H9 (cell line): ENCODE measurements at regions not wholly inside any gene's neighbourhood (a gene's known extent, or its start where the extent isn't known, plus 50 kb on each side); places are given as distances from the start of the nearest gene placed in this dataset.

ENCODE experiments used
- DNase-seq: peaks from one replicate; pipeline ENCODE4 v3.0.0-alpha.2; 2017
- H2AFZ ChIP-seq: one replicate; pipeline ENCODE4 v1.6.1; 2013; ENCODE audit warnings: mild to moderate bottlenecking, low read length, control low read depth, moderate library complexity
- H2AK5ac ChIP-seq: 2 replicates; pipeline ENCODE4 v1.6.1; 2013; ENCODE audit warnings: low read length, control low read depth, mixed read lengths; ENCODE audit not compliant: insufficient read length
- H2BK120ac ChIP-seq: one replicate; pipeline ENCODE4 v1.6.1; 2013; ENCODE audit warnings: low read depth, mild to moderate bottlenecking, low read length, control low read depth, inconsistent platforms; ENCODE audit not compliant: poor library complexity, severe bottlenecking
- H2BK12ac ChIP-seq: 2 replicates; pipeline ENCODE4 v1.6.1; 2013; ENCODE audit warnings: low read length, control low read depth, mixed read lengths, low read depth; ENCODE audit not compliant: insufficient read length
- H2BK15ac ChIP-seq: 2 replicates; pipeline ENCODE4 v1.6.1; 2013; ENCODE audit warnings: low read depth, low read length, control low read depth
- H2BK20ac ChIP-seq: one replicate; pipeline ENCODE4 v1.6.1; 2013; ENCODE audit warnings: low read depth, mild to moderate bottlenecking, low read length, control low read depth, inconsistent platforms; ENCODE audit not compliant: poor library complexity, severe bottlenecking
- H2BK5ac ChIP-seq: 2 replicates; pipeline ENCODE4 v1.6.1; 2013; ENCODE audit warnings: low read length, control low read depth, mixed read lengths; ENCODE audit not compliant: insufficient read length
- H3K14ac ChIP-seq: 2 replicates; pipeline ENCODE4 v1.6.1; 2013; ENCODE audit warnings: low read length, control low read depth; ENCODE audit not compliant: insufficient read depth
- H3K18ac ChIP-seq: 2 replicates; pipeline ENCODE4 v1.6.1; 2013; ENCODE audit warnings: low read depth, mild to moderate bottlenecking, mixed read lengths, low read length, control low read depth; ENCODE audit not compliant: insufficient read length
- H3K23ac ChIP-seq: 2 replicates; pipeline ENCODE4 v1.6.1; 2013; ENCODE audit warnings: low read length, control low read depth, mixed read lengths, low read depth; ENCODE audit not compliant: insufficient read length
- H3K23me2 ChIP-seq: 2 replicates; pipeline ENCODE4 v1.6.1; 2013; ENCODE audit warnings: low read depth, mild to moderate bottlenecking, mixed read lengths, low read length, control low read depth; ENCODE audit not compliant: insufficient read length, poor library complexity, severe bottlenecking
- H3K27ac ChIP-seq: 2 replicates; pipeline ENCODE4 v1.5.1; 2013; ENCODE audit warnings: low read length, control low read depth, mixed read lengths, low read depth; ENCODE audit not compliant: insufficient read length
- H3K27me3 ChIP-seq: 2 replicates; pipeline ENCODE4 v1.6.1; 2013; ENCODE audit warnings: low read length, control low read depth, inconsistent platforms; ENCODE audit not compliant: insufficient read depth
- H3K4ac ChIP-seq: 2 replicates; pipeline ENCODE4 v1.6.1; 2013; ENCODE audit warnings: low read depth, mild to moderate bottlenecking, control low read depth, inconsistent platforms, low read length, moderate library complexity
- H3K4me1 ChIP-seq: 2 replicates; pipeline ENCODE4 v1.6.1; 2013; ENCODE audit warnings: low read length, control low read depth, inconsistent platforms; ENCODE audit not compliant: insufficient read depth
- H3K4me2 ChIP-seq: 2 replicates; pipeline ENCODE4 v1.6.1; 2013; ENCODE audit warnings: low read length, control low read depth, mixed read lengths; ENCODE audit not compliant: insufficient read length, insufficient read depth
- H3K56ac ChIP-seq: 2 replicates; pipeline ENCODE4 v1.6.1; 2013; ENCODE audit warnings: low read depth, mild to moderate bottlenecking, mixed read lengths, low read length, control low read depth; ENCODE audit not compliant: insufficient read length
- H3K79me1 ChIP-seq: 2 replicates; pipeline ENCODE4 v1.6.1; 2013; ENCODE audit warnings: low read depth, mild to moderate bottlenecking, moderate library complexity, low read length, control low read depth, inconsistent platforms; ENCODE audit not compliant: insufficient read depth, poor library complexity, severe bottlenecking
- H3K79me2 ChIP-seq: 2 replicates; pipeline ENCODE4 v1.6.1; 2013; ENCODE audit warnings: low read length, control low read depth, inconsistent platforms; ENCODE audit not compliant: insufficient read depth
- H3K9ac ChIP-seq: 2 replicates; pipeline ENCODE4 v1.6.1; 2013; ENCODE audit warnings: low read length, control low read depth, mixed read lengths; ENCODE audit not compliant: insufficient read length; ENCODE audit errors: extremely low read depth
- H3K9me3 ChIP-seq: one replicate; pipeline ENCODE4 v1.6.1; 2013; ENCODE audit warnings: low read depth, low read length, inconsistent platforms; ENCODE audit not compliant: control insufficient read depth
- H3T11ph ChIP-seq: one replicate; pipeline ENCODE4 v1.6.1; 2013; ENCODE audit warnings: mild to moderate bottlenecking, low read length, control low read depth, inconsistent platforms
- H4K20me1 ChIP-seq: one replicate; pipeline ENCODE4 v1.6.1; 2013; ENCODE audit not compliant: control insufficient read depth, insufficient read length, insufficient read depth
- H4K5ac ChIP-seq: 2 replicates; pipeline ENCODE4 v1.6.1; 2013; ENCODE audit warnings: low read depth, mild to moderate bottlenecking, mixed read lengths, low read length, control low read depth; ENCODE audit not compliant: insufficient read length
- H4K8ac ChIP-seq: replicated peaks from 2 replicates; pipeline ENCODE4 v1.6.1; 2013; ENCODE audit warnings: low read length, control low read depth, mixed read lengths, low read depth; ENCODE audit not compliant: insufficient read length
- H4K91ac ChIP-seq: 2 replicates; pipeline ENCODE4 v1.6.1; 2013; ENCODE audit warnings: low read depth, mild to moderate bottlenecking, moderate library complexity, mixed read lengths, low read length, control low read depth; ENCODE audit not compliant: insufficient read length
- H3K27ac Mint-ChIP-seq, 3 experiments: 2 replicates in 2 of 3; 3 replicates in 1 of 3; pipeline ENCODE4 v1.8.0; 2020 to 2021; ENCODE audit warnings: mixed read lengths in 3 of 3, mild to moderate bottlenecking in 1 of 3, moderate library complexity in 1 of 3
- H3K27me3 Mint-ChIP-seq: 2 replicates; pipeline ENCODE4 v1.8.0; 2021; ENCODE audit warnings: low read depth, mild to moderate bottlenecking, moderate library complexity, mixed read lengths
- H3K36me3 Mint-ChIP-seq, 3 experiments: 2 replicates in 2 of 3; 3 replicates in 1 of 3; pipeline ENCODE4 v1.8.0; 2020 to 2021; ENCODE audit warnings: low read depth in 3 of 3, mixed read lengths in 3 of 3; ENCODE audit not compliant: insufficient read depth in 1 of 3
- H3K4me1 Mint-ChIP-seq, 2 experiments: 2 replicates each; pipeline ENCODE4 v1.8.0; 2020; ENCODE audit warnings: mixed read lengths in 2 of 2
- H3K4me3 Mint-ChIP-seq, 2 experiments: 2 replicates in 1 of 2; 3 replicates in 1 of 2; pipeline ENCODE4 v1.8.0; 2020 to 2021; ENCODE audit warnings: mild to moderate bottlenecking in 2 of 2, mixed read lengths in 2 of 2, moderate library complexity in 1 of 2
- H3K9me3 Mint-ChIP-seq, 2 experiments: 2 replicates in 1 of 2; 3 replicates in 1 of 2; pipeline ENCODE4 v1.8.0; 2020; ENCODE audit warnings: mild to moderate bottlenecking in 2 of 2, mixed read lengths in 2 of 2, moderate library complexity in 1 of 2
- WGBS: extraction: QIAGEN DNeasy Blood & Tissue Kit; methylation state at CpG from one replicate; pipeline ENCODE4 v1.1.7; 2013; ENCODE audit warnings: missing lambda C conversion rate, low lambda C conversion rate, mixed read lengths; ENCODE audit not compliant: insufficient read length; ENCODE audit errors: extremely low coverage; 5-methylcytosine and 5-hydroxymethylcytosine counted together
- TF ChIP-seq, protein P1 (sequence below): fragments of 200-600 bp; sonication (generic); conservative IDR thresholded peaks from 3 replicates; pipeline ENCODE4 v1.8.0; 2021; ENCODE audit warnings: antibody characterized with exemption, mild to moderate bottlenecking

DNA sequence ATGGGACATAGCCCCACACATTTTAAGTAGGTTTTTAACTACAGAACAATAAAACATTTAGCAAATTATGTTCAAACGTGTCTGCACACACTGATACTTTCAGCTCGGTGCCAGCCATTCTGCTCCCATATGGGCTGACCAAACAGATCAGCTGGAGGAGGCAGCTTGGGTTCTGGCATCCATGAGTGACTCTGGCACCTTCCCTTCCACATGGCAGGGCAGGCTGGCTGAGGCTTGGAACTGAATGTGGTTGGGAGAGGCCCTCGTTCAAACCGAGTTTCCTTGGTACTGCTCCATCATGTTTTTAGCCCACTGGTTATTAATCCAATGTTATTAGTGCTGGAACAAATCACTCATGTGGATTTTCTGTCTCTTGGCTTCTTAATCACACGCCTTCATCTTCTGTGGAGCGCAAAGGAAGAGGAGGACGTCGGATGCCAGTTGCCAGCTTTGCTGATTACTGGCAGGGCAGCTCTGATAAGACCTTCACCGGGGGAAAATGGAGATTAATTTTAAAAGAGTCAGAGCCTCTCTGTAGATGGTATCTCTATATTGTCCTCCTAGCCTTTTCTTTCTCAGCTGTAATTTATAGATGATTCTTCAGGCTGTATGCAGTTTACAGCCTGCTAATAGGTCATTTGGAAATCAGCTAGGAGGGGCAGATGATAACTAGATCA lies 93.1 kb upstream of the TIAM2 start:
- H4K8ac ChIP-seq = no peak overlapping the region
- no peak overlapping the region for H4K91ac ChIP-seq
- no peaks in the 10 kb centered on the region for H3K36me3 Mint-ChIP-seq
- H3K4me3 Mint-ChIP-seq = no peak overlapping the region
- no peaks in the 10 kb centered on the region for H3K23me2 ChIP-seq
- H2BK5ac ChIP-seq = no peak overlapping the region
- H2AFZ ChIP-seq = no peak overlapping the region
- no peak overlapping the region for H4K5ac ChIP-seq
- no peak overlapping the region for H2AK5ac ChIP-seq
- H3K23ac ChIP-seq = no peak overlapping the region
- H3K27ac Mint-ChIP-seq = no peak overlapping the region
- H3K27me3 ChIP-seq = no peaks in the 10 kb centered on the region
- no peak overlapping the region for H2BK15ac ChIP-seq
- H4K20me1 ChIP-seq = no peaks in the 10 kb centered on the region
- no peak overlapping the region for H3K56ac ChIP-seq
- TF ChIP-seq, protein P1, sequence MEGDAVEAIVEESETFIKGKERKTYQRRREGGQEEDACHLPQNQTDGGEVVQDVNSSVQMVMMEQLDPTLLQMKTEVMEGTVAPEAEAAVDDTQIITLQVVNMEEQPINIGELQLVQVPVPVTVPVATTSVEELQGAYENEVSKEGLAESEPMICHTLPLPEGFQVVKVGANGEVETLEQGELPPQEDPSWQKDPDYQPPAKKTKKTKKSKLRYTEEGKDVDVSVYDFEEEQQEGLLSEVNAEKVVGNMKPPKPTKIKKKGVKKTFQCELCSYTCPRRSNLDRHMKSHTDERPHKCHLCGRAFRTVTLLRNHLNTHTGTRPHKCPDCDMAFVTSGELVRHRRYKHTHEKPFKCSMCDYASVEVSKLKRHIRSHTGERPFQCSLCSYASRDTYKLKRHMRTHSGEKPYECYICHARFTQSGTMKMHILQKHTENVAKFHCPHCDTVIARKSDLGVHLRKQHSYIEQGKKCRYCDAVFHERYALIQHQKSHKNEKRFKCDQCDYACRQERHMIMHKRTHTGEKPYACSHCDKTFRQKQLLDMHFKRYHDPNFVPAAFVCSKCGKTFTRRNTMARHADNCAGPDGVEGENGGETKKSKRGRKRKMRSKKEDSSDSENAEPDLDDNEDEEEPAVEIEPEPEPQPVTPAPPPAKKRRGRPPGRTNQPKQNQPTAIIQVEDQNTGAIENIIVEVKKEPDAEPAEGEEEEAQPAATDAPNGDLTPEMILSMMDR = no peak
- no peaks in the 10 kb centered on the region for H3K9me3 Mint-ChIP-seq
- no peaks in the 10 kb centered on the region for H3K27me3 Mint-ChIP-seq
- H3K9me3 ChIP-seq = no peaks in the 10 kb centered on the region
- DNase-seq = no peak
- H3K4me1 Mint-ChIP-seq = no peaks in the 10 kb centered on the region; a peak in 2 of 4 replicates
- H2BK12ac ChIP-seq = no peak overlapping the region
- no peak overlapping the region for H3K27ac ChIP-seq
- WGBS = no CpG with 5 or more reads among the region's 9 CpGs
- H3K4ac ChIP-seq = no peak overlapping the region
- no peaks in the 10 kb centered on the region for H3K4me1 ChIP-seq
- H3K79me2 ChIP-seq = no peaks in the 10 kb centered on the region
- no peak overlapping the region for H2BK20ac ChIP-seq
- H3K14ac ChIP-seq = no peak overlapping the region
- H3K79me1 ChIP-seq = no peaks in the 10 kb centered on the region
- no peak overlapping the region for H3K9ac ChIP-seq
- H3K18ac ChIP-seq = no peak overlapping the region
- no peak overlapping the region for H2BK120ac ChIP-seq
- H3T11ph ChIP-seq = no peak overlapping the region
- no peak overlapping the region for H3K4me2 ChIP-seq
